ENCODE measurements at regions not wholly inside any gene's neighbourhood (a gene's known extent, or its start where the extent isn't known, plus 50 kb on each side); places are given as distances from the start of the nearest gene placed in this dataset.

DNA sequence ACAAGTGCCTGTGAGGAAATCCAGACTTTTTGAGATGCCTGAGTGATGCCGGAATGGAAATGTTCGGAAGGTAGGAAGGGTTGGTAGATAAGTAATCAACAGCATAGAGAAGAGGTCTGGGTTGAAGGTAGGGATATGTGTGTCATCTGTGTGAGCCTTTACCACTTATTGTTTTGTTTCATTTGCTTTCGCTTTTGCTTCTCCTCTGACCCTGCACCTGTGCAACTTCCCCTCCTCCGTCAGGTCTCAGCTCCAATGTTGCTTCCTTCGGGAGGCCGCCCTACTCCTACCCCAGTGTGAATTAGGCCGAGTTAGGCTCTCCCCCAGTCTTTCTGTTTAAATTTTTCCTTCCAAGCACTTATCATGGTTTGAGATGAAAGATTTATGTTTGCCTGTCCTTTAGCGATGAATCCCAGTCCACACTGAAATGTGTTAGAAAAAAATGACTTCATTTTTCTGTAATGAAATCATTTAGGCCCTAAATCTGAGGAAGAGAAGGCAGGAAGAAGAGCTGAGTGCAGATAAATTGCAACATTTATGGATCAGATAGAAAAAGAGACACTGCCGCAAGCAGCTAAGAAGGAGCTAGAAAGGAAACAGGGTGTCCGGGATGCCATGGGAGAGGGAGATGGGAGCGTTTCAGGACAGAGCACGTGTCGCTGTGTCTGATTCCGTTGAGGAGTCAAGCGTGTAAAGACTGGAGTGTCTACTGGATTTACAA lies 139.6 kb upstream of the PELI1 start:
- H3K27ac ChIP-seq (ENCODE audit: low read depth, low read length, severe bottlenecking): no peak overlapping the region
- 87 to 91% methylated on average over 13 to 15 of the region's 15 CpGs for WGBS, 2 experiments (ENCODE audit: insufficient coverage in 2 of 2)
- no peaks in the 10 kb centered on the region for H3K9me3 ChIP-seq (ENCODE audit: control insufficient read depth, low read length)
- no peaks in the 10 kb centered on the region for H3K4me1 ChIP-seq (ENCODE audit: control insufficient read depth, insufficient read depth, low read length, poor library complexity, severe bottlenecking)
- H3K4me3 ChIP-seq (ENCODE audit: extremely low read depth, insufficient read depth, low read length, poor library complexity, severe bottlenecking): no peak overlapping the region
- H3K36me3 ChIP-seq (ENCODE audit: control insufficient read depth, insufficient read depth, low read length): no peaks in the 10 kb centered on the region

DNA sequence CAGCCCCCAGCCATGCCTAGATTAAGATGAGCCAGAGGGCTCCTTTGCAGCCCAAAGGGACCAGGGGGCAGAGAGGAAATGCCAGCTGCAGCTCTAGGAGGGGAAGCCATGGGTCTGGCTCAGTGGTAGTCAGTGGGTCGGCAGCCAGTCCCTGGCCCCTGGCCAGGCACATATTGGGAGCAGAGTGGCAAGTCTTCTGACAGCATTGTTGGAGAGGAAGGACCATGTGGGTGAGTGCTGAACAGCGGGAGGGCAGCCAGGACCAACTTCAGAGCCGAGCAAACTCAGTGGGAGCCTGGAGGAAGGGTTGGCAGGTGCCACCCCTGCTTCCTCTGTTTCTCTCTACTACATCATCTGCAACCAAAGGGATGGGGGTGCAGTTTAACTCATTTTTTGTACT lies 140.5 kb upstream of the PELI1 start:
- 75 to 87% methylated on average over 2 to 3 of the region's 3 CpGs for WGBS, 2 experiments (ENCODE audit: insufficient coverage in 2 of 2)

DNA sequence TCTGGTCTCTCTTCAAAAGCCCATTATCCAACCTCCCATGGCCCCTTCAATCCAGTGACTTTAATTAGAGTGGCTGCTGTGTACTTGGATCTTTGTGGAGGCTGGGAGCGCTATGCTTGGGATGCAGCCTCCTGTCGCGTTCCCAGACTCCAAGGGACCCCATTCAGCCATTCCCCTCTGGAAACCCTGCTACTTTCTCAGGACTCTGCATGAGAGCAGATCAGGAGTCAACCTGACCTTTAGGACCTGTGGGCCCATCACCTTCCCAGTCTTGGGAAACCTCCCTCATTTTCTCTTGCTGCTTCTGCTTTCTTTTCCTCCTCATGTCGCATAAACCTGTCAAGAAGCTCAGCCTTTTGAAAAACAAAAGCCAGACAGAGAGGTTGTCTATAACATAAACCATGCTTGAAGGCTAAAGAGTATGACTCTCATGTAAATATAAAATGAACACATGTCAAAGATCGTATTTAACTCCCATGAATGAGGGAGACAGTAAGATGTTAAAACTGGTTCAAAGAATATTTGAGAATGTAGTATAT lies 143.1 kb upstream of the PELI1 start:
- Histone ChIP-seq H3K36me3 (ENCODE audit: control insufficient read depth, insufficient read depth, low read length) (no peaks in the 10 kb centered on the region), H3K4me1 (ENCODE audit: control insufficient read depth, insufficient read depth, low read length, poor library complexity, severe bottlenecking) (peaks cover 4% of the 10 kb centered on the region), H3K9me3 (ENCODE audit: control insufficient read depth, low read length) (no peaks in the 10 kb centered on the region), H3K4me3 (ENCODE audit: extremely low read depth, insufficient read depth, low read length, poor library complexity, severe bottlenecking) (no peak overlapping the region), H3K27ac (ENCODE audit: low read depth, low read length, severe bottlenecking) (no peak overlapping the region)
- 96 to 100% methylated on average over 2 to 3 of the region's 5 CpGs for WGBS, 2 experiments (ENCODE audit: insufficient coverage in 2 of 2)

More for the DNA sequence above, 140.5 kb upstream of the PELI1 start:
- Histone ChIP-seq H3K4me3 (ENCODE audit: extremely low read depth, insufficient read depth, low read length, poor library complexity, severe bottlenecking) (no peak overlapping the region), H3K4me1 (ENCODE audit: control insufficient read depth, insufficient read depth, low read length, poor library complexity, severe bottlenecking) (no peaks in the 10 kb centered on the region), H3K36me3 (ENCODE audit: control insufficient read depth, insufficient read depth, low read length) (no peaks in the 10 kb centered on the region), H3K27ac (ENCODE audit: low read depth, low read length, severe bottlenecking) (no peak overlapping the region), H3K9me3 (ENCODE audit: control insufficient read depth, low read length) (no peaks in the 10 kb centered on the region)

DNA sequence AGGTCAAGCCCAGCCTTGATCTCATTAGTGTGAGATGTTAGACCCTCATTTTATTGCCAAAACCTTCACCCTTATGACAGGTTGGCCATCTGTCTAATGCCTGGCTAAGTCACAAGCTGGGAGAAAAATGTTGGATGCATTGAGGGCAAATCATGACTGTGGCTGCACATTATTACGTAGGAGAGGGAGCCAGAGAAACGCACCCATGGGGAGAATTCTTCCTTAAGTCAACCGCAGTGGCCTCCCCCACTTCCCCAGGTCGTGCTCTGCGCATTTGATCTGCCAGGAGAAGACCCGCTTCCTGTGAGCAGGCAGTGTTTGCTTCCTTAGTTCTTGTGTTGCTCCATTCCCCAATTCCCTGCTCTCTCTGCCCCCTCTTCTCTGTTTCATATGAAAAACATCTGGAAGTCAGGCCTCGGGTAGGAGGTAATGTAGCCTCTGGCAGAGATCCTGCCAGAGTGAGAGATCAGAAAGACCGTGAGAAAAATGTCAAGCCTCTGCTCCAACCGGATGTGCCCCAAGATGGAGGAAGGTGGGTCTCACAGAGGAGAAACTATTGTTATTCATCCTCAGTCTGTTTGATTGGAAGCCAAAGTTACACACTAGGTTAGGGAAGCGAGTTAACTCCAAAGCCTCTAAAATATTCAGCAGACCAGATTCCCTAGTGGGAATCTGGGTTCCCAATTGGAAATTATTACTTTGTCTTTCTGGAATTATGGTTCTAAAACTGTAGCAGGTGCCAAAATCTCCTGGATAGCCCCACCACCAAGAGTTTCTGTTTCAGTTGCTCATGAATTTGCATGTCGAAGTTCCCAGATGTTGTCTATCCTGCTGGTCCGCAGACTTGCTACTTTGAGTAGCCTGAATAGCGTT lies 144.3 kb upstream of the PELI1 start:
- Histone ChIP-seq H3K4me1 (ENCODE audit: control insufficient read depth, insufficient read depth, low read length, poor library complexity, severe bottlenecking) (peaks cover 4% of the 10 kb centered on the region), H3K4me3 (ENCODE audit: extremely low read depth, insufficient read depth, low read length, poor library complexity, severe bottlenecking) (no peak overlapping the region), H3K36me3 (ENCODE audit: control insufficient read depth, insufficient read depth, low read length) (no peaks in the 10 kb centered on the region), H3K9me3 (ENCODE audit: control insufficient read depth, low read length) (no peaks in the 10 kb centered on the region), H3K27ac (ENCODE audit: low read depth, low read length, severe bottlenecking) (no peak overlapping the region)
- 75 to 76% methylated on average over 9 to 11 of the region's 13 CpGs for WGBS, 2 experiments (ENCODE audit: insufficient coverage in 2 of 2)

DNA sequence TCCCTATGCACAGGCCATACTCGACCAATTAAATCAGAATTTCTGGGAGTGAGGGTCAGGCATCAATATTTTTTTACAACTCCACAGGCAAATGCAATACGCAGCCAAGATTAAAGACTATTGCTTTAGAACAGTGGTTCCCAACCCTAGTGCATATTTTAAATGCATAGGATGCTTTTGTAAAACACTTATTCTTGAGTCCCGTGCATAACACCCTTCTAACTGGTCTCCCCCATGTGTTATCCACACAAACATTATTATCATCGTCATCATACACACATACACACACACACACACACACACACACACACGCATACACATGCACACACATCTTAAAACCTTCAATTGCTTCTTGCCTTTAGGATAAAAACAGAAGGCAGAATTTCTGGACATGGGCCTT lies 145.0 kb upstream of the PELI1 start:
- peaks cover 4% of the 10 kb centered on the region for H3K4me1 ChIP-seq (ENCODE audit: control insufficient read depth, insufficient read depth, low read length, poor library complexity, severe bottlenecking)
- 77 to 86% methylated on average over 4 of the region's 5 CpGs for WGBS, 2 experiments (ENCODE audit: insufficient coverage in 2 of 2)
- H3K4me3 ChIP-seq (ENCODE audit: extremely low read depth, insufficient read depth, low read length, poor library complexity, severe bottlenecking): no peak overlapping the region
- H3K27ac ChIP-seq (ENCODE audit: low read depth, low read length, severe bottlenecking): no peak overlapping the region
- H3K9me3 ChIP-seq (ENCODE audit: control insufficient read depth, low read length): no peaks in the 10 kb centered on the region
- H3K36me3 ChIP-seq (ENCODE audit: control insufficient read depth, insufficient read depth, low read length): no peaks in the 10 kb centered on the region

DNA sequence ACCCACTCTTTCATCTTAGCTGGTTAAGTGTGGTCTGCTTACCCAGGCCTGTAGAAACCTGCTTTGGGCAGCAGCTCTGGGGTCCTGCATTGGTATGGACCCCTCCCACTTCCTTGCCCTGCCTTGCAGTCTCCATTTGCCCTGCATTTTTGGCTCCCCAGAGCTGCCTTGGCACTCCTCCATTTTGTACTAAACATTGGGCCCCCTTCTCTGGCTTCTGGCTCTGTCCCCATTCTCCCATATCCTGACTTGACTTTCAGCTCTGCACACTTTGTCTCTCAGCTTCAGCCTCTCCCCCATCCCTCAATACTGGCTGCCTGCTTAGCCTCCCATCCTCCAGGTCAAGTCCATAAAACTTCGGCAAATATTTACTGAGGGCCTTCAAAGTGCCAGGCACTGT lies 145.5 kb upstream of the PELI1 start:
- no peak overlapping the region for H3K27ac ChIP-seq (ENCODE audit: low read depth, low read length, severe bottlenecking)
- H3K9me3 ChIP-seq (ENCODE audit: control insufficient read depth, low read length): no peaks in the 10 kb centered on the region
- H3K4me3 ChIP-seq (ENCODE audit: extremely low read depth, insufficient read depth, low read length, poor library complexity, severe bottlenecking): no peak overlapping the region
- no peaks in the 10 kb centered on the region for H3K36me3 ChIP-seq (ENCODE audit: control insufficient read depth, insufficient read depth, low read length)
- WGBS, 2 experiments (ENCODE audit: insufficient coverage in 2 of 2): 83% methylated on average over 1 of the region's 1 CpG; no CpG with 5 or more reads in 1 of the 2 experiments
- peaks cover 4% of the 10 kb centered on the region for H3K4me1 ChIP-seq (ENCODE audit: control insufficient read depth, insufficient read depth, low read length, poor library complexity, severe bottlenecking)

DNA sequence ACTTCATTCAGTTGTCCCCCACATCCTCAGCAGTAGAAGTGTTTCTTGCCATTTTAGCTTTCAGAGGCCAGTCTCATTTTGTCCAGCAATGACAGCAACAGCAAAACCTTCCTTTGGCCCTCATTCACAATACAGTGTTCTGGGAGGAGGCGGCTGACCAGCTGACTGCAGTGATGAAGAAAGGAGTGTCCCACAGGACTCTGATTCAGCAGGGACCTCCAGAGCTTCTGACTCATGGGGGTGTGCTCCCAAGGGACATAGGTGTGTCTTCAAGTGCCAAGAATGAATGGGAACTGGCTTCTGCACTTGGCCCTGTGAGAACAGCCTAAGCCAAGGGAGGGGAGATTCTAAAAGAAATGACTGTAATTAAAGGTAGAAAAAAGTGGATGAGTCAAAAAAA lies 147.0 kb upstream of the PELI1 start:
- Histone ChIP-seq H3K36me3 (ENCODE audit: control insufficient read depth, insufficient read depth, low read length) (no peaks in the 10 kb centered on the region), H3K9me3 (ENCODE audit: control insufficient read depth, low read length) (no peaks in the 10 kb centered on the region), H3K27ac (ENCODE audit: low read depth, low read length, severe bottlenecking) (no peak overlapping the region), H3K4me1 (ENCODE audit: control insufficient read depth, insufficient read depth, low read length, poor library complexity, severe bottlenecking) (peaks cover 4% of the 10 kb centered on the region), H3K4me3 (ENCODE audit: extremely low read depth, insufficient read depth, low read length, poor library complexity, severe bottlenecking) (no peak overlapping the region)
- 80 to 89% methylated on average over 1 of the region's 1 CpG for WGBS, 2 experiments (ENCODE audit: insufficient coverage in 2 of 2)

DNA sequence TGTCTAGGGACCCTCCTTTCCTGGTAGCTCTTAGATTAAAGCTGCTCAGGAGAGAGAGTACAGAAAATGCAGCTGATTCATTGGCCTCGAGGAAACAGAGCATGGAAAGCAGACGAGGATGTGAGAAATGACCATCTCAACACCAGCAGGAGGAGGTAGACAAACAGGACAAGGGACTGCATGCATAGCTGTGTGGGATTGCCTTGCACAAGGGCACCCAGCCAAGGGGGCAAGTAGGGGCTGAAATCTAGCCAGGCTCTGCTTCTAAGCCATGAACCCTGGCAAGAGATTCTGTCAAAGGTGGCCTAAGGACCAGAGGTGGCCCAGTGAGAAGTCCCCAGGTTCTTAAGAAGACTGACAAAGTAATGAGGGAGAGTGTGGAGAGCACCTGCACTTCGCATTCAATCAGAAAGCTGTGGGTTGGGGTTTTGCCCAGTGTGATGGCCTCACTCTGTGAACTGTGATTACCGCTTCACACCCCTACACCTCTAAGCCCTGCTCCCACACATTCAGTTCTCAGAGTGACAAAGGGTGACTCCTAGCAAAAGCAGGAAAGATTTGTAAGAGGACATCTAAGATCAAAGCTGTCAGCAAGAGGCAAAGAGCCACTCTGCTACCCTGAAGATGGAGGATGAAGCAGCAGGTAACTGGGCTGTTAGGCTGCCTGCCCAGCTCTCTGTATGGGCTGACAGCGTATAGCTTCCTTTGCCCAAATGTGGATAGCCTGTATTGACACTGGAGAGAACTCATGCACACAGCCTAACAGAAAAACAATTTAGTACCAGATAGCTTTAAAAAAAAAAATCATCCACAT lies 151.3 kb upstream of the PELI1 start:
- H3K4me3 ChIP-seq (ENCODE audit: extremely low read depth, insufficient read depth, low read length, poor library complexity, severe bottlenecking): no peak overlapping the region
- H3K27ac ChIP-seq (ENCODE audit: low read depth, low read length, severe bottlenecking): no peak overlapping the region
- WGBS, 2 experiments (ENCODE audit: insufficient coverage in 2 of 2): 91 to 94% methylated on average over 3 to 4 of the region's 5 CpGs
- peaks cover 4% of the 10 kb centered on the region for H3K4me1 ChIP-seq (ENCODE audit: control insufficient read depth, insufficient read depth, low read length, poor library complexity, severe bottlenecking)
- H3K36me3 ChIP-seq (ENCODE audit: control insufficient read depth, insufficient read depth, low read length): no peaks in the 10 kb centered on the region
- H3K9me3 ChIP-seq (ENCODE audit: control insufficient read depth, low read length): no peaks in the 10 kb centered on the region

DNA sequence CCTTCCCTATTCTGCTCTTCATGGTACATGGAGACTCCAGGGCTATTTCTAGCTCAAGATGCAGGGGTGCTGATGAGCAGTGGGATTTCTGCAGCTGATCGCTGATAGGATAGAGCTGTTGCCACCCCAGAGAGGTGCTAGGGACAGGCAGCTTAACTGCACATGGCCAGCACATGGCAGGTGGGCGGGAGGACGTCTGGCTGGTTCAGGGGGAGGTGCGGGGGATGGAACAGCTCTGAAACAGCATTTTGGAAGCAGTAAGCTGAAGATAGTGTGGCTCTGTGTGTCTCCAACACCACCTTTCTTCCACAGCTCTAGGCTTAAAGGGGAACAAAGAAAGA lies 151.9 kb upstream of the PELI1 start:
- H3K27ac ChIP-seq (ENCODE audit: low read depth, low read length, severe bottlenecking): no peak overlapping the region
- no peaks in the 10 kb centered on the region for H3K9me3 ChIP-seq (ENCODE audit: control insufficient read depth, low read length)
- no peaks in the 10 kb centered on the region for H3K36me3 ChIP-seq (ENCODE audit: control insufficient read depth, insufficient read depth, low read length)
- H3K4me1 ChIP-seq (ENCODE audit: control insufficient read depth, insufficient read depth, low read length, poor library complexity, severe bottlenecking): no peaks in the 10 kb centered on the region
- WGBS, 2 experiments (ENCODE audit: insufficient coverage in 2 of 2): 71% methylated on average over 3 of the region's 4 CpGs; no CpG with 5 or more reads in 1 of the 2 experiments
- H3K4me3 ChIP-seq (ENCODE audit: extremely low read depth, insufficient read depth, low read length, poor library complexity, severe bottlenecking): no peak overlapping the region

DNA sequence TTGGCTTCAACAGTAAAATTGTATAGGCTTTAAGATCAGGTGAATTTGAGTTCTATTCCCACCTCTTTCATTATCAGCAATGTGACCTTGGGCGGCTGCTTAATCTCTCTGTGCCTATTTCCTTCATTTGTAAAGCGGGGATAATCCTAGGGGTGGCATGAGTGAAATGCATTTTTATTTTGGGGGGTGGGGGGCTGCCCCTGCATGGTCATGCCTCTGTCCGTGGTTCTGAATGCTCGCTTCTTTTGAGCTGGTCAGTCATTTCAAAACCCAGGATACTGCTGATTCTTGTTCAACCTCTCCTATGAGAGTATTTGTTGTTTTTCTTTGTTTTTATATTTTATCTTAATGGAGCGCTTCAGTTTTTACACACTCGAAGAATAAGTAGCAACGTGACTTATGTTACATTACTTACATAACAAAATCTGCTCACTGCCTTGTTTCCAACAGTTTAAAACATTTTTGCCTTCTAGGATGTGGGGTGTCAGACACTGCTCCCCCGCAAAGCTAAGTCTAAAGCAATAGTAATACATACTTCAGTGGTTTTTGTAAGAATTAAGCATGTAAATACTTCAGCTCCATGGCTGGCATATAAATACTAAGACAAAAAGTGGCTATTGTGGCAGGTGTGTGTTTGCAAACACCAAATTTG lies 152.6 kb upstream of the PELI1 start:
- 80% methylated on average over 1 of the region's 8 CpGs; no CpG with 5 or more reads in 1 of the 2 experiments for WGBS, 2 experiments (ENCODE audit: insufficient coverage in 2 of 2)
- no peaks in the 10 kb centered on the region for H3K9me3 ChIP-seq (ENCODE audit: control insufficient read depth, low read length)
- H3K4me3 ChIP-seq (ENCODE audit: extremely low read depth, insufficient read depth, low read length, poor library complexity, severe bottlenecking): no peak overlapping the region
- no peaks in the 10 kb centered on the region for H3K4me1 ChIP-seq (ENCODE audit: control insufficient read depth, insufficient read depth, low read length, poor library complexity, severe bottlenecking)
- no peak overlapping the region for H3K27ac ChIP-seq (ENCODE audit: low read depth, low read length, severe bottlenecking)
- H3K36me3 ChIP-seq (ENCODE audit: control insufficient read depth, insufficient read depth, low read length): no peaks in the 10 kb centered on the region
